NCI-H345 treated with DMSO at 0.1 percent for 48 hours (cell line): ENCODE measurements at regions not wholly inside any gene's neighbourhood (a gene's known extent, or its start where the extent isn't known, plus 50 kb on each side); places are given as distances from the start of the nearest gene placed in this dataset.

Experiments
- DNase-seq: peaks from one replicate; lab custom pipeline; 2025; ENCODE audit not compliant: unreplicated experiment; lab: John Stamatoyannopoulos, UW

- no peak for DNase-seq
Measured at GRCh38 chr5:147036691-147037245, 158.2 kb upstream of the PPP2R2B start.

- no peak for DNase-seq
Measured at GRCh38 chr5:147037515-147038205, 159.1 kb upstream of the PPP2R2B start.

GRCh38 chr5:147040856-147041255, 162.3 kb upstream of the PPP2R2B start:
- no peak for DNase-seq

- DNase-seq, result no peak
Measured at GRCh38 chr5:147044572-147045273, 166.2 kb upstream of the PPP2R2B start.

- no peak for DNase-seq
Measured at GRCh38 chr5:147045290-147045689, 166.7 kb upstream of the PPP2R2B start.

- no peak for DNase-seq
Measured at GRCh38 chr5:147046281-147046680, 167.7 kb upstream of the PPP2R2B start.

- no peak for DNase-seq
Measured at GRCh38 chr5:147046894-147047293, 168.3 kb upstream of the PPP2R2B start.

- DNase-seq, result no peak
Measured at GRCh38 chr5:147049764-147050163, 171.2 kb upstream of the PPP2R2B start.

GRCh38 chr5:147050172-147050571, 171.6 kb upstream of the PPP2R2B start:
- no peak for DNase-seq

- no peak for DNase-seq
Measured at GRCh38 chr5:147051193-147051592, 172.6 kb upstream of the PPP2R2B start.

- DNase-seq, result no peak
Measured at GRCh38 chr5:147052519-147052918, 174.0 kb upstream of the PPP2R2B start.

- DNase-seq, result no peak
Measured at GRCh38 chr5:147055089-147055826, 176.7 kb upstream of the PPP2R2B start.

GRCh38 chr5:147055850-147056566, 177.5 kb upstream of the PPP2R2B start:
- no peak for DNase-seq

- DNase-seq, result no peak
Measured at GRCh38 chr5:147057051-147057450, 177.8 kb upstream of the STK32A start.

GRCh38 chr5:147061431-147061830, 173.4 kb upstream of the STK32A start:
- DNase-seq, result no peak

GRCh38 chr5:147062427-147062826, 172.4 kb upstream of the STK32A start:
- DNase-seq, result no peak

GRCh38 chr5:147063943-147064342, 170.9 kb upstream of the STK32A start:
- DNase-seq, result no peak

- DNase-seq, result no peak
Measured at GRCh38 chr5:147065071-147065470, 169.8 kb upstream of the STK32A start.

- DNase-seq, result no peak
Measured at GRCh38 chr5:147068998-147069397, 165.8 kb upstream of the STK32A start.

- no peak for DNase-seq
Measured at GRCh38 chr5:147072622-147073021, 162.2 kb upstream of the STK32A start.

GRCh38 chr5:147073098-147073497, 161.7 kb upstream of the STK32A start:
- DNase-seq, result no peak
